Prostate gland (tissue), 2 donors: ENCODE measurements at regions not wholly inside any gene's neighbourhood (a gene's known extent, or its start where the extent isn't known, plus 50 kb on each side); places are given as distances from the start of the nearest gene placed in this dataset.

Experiments used
- CTCF ChIP-seq, 4 experiments: fragments of 200-600 bp in 2 of 4; fragments of 450-650 bp in 2 of 4; sonication (generic) in 2 of 4; IDR thresholded peaks; 1 replicate in 3 of 4; 2 replicates in 1 of 4; pipeline ENCODE4 v1.5.1; 2016 to 2019; ENCODE audit warnings: antibody characterized with exemption in 4 of 4, mild to moderate bottlenecking in 2 of 4, moderate library complexity in 2 of 4
- POLR2A ChIP-seq: fragments of 450-650 bp; IDR thresholded peaks from one replicate; pipeline ENCODE4 v1.6.1; 2016; ENCODE audit warnings: antibody characterized with exemption, mild to moderate bottlenecking

DNA sequence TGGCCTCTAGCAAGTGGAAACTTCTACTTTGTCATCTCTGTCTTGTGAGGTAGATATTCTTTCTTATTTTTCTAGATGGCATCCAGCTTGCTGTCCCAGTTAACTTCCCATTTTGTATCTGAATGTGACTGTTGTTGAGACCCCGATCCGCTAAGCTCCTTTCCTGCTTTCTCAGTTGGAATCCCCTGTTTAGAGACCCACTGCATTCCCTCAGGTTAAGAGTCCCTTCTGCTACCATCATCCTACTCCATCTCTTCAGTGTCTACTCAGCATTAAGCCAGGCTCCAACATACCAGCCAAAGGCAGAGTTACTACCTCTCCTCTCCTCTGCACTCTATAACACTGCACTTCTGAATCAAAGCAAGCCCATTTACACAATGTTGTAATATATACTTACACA, 1300.4 kb upstream of the CHAC2 start:
- TF ChIP-seq CTCF (IDR thresholded peaks at IDR 0.05), result no peak
- no peak for TF ChIP-seq POLR2A
